ENCODE measurements at regions not wholly inside any gene's neighbourhood (a gene's known extent, or its start where the extent isn't known, plus 50 kb on each side); places are given as distances from the start of the nearest gene placed in this dataset.

DNA sequence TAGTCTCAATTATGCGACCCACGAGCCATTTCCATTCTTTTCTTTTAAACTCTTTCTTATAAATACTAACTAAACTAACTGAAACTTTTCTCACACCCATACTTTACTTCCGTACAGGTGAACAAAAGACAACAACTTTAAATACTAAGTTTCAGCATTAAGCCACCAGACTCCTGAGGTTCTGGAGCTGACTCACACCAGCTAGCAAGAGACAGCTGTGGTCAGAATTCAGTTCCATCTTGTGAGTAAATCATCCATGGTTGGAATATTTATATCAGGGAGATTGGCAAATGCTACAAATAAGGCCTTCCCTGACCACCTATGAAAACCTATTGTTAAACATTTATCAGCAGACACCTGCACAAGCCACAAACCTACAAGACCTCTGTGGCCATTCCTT is 897.0 kb downstream of the EFNB2 start:
- ChIA-PET POLR2A (no interaction called here), CTCF (ENCODE audit: unreplicated experiment) (no interaction called here)
- H3K9me3 ChIP-seq (ENCODE audit: low read length): no peaks in the 10 kb centered on the region
- TF ChIP-seq, protein P1, sequence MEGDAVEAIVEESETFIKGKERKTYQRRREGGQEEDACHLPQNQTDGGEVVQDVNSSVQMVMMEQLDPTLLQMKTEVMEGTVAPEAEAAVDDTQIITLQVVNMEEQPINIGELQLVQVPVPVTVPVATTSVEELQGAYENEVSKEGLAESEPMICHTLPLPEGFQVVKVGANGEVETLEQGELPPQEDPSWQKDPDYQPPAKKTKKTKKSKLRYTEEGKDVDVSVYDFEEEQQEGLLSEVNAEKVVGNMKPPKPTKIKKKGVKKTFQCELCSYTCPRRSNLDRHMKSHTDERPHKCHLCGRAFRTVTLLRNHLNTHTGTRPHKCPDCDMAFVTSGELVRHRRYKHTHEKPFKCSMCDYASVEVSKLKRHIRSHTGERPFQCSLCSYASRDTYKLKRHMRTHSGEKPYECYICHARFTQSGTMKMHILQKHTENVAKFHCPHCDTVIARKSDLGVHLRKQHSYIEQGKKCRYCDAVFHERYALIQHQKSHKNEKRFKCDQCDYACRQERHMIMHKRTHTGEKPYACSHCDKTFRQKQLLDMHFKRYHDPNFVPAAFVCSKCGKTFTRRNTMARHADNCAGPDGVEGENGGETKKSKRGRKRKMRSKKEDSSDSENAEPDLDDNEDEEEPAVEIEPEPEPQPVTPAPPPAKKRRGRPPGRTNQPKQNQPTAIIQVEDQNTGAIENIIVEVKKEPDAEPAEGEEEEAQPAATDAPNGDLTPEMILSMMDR (conservative IDR thresholded peaks at IDR 0.05; ENCODE audit: low read length): no peak
- no peak for TF ChIP-seq EZH2phosphoT487 (IDR thresholded peaks at IDR 0.05; ENCODE audit: borderline replicate concordance, low read depth, low read length)
- H3K4me3 ChIP-seq (ENCODE audit: low read depth, low read length, poor library complexity, severe bottlenecking): no peak overlapping the region
- no peaks in the 10 kb centered on the region for H3K79me2 ChIP-seq (ENCODE audit: insufficient read depth, low read depth, low read length)
- no peak for DNase-seq (ENCODE audit: low spot score)
- no peaks in the 10 kb centered on the region for H3K36me3 ChIP-seq (ENCODE audit: insufficient read depth, low read length)
- H3K27ac ChIP-seq (ENCODE audit: low read depth, low read length, poor library complexity, severe bottlenecking): no peak overlapping the region
- BruUV-seq (replicated peaks): no TSS peak
- H2AFZ ChIP-seq (ENCODE audit: low read length): no peak overlapping the region
- intact Hi-C loops (cut with micrococcal nuclease; ENCODE audit: unreplicated experiment): no loop called here
- H3K4me1 ChIP-seq (ENCODE audit: insufficient read depth, low read length, poor library complexity, severe bottlenecking): no peaks in the 10 kb centered on the region
- H3K9me2 ChIP-seq (ENCODE audit: insufficient read depth, low read length): no peaks in the 10 kb centered on the region
- no peaks in the 10 kb centered on the region for H4K20me1 ChIP-seq (ENCODE audit: insufficient read depth, low read length)
- H3K4me2 ChIP-seq (ENCODE audit: low read length): no peak overlapping the region

DNA sequence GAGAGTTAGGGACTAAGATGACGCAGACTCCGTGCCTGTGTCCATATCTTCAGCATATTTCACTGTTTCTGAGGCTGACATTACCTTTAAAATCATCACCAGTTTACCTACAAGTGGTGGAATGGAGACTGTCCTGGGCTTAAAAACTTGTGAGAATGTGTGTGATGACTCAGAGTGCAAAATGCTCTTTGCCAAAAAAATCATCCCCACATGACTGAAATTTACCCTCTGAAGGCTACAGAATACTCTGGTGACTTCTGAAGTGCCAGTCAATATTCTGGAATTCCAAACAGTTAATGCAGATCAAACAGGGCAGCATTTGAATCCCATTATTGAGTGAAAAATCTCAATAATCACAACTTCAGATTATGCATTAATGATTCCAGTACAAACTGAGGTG is 901.4 kb downstream of the EFNB2 start:
- Histone ChIP-seq H4K20me1 (ENCODE audit: insufficient read depth, low read length) (no peaks in the 10 kb centered on the region), H3K27ac (ENCODE audit: low read depth, low read length, poor library complexity, severe bottlenecking) (no peak overlapping the region), H3K9me2 (ENCODE audit: insufficient read depth, low read length) (no peaks in the 10 kb centered on the region), H3K4me1 (ENCODE audit: insufficient read depth, low read length, poor library complexity, severe bottlenecking) (no peaks in the 10 kb centered on the region), H3K4me3 (ENCODE audit: low read depth, low read length, poor library complexity, severe bottlenecking) (no peak overlapping the region), H3K4me2 (ENCODE audit: low read length) (no peak overlapping the region), H3K36me3 (ENCODE audit: insufficient read depth, low read length) (no peaks in the 10 kb centered on the region), H3K79me2 (ENCODE audit: insufficient read depth, low read depth, low read length) (no peaks in the 10 kb centered on the region), H2AFZ (ENCODE audit: low read length) (no peak overlapping the region), H3K9me3 (ENCODE audit: low read length) (no peaks in the 10 kb centered on the region)
- TF ChIP-seq, protein P1 (conservative IDR thresholded peaks at IDR 0.05; ENCODE audit: low read length): no peak
- no peak for TF ChIP-seq EZH2phosphoT487 (IDR thresholded peaks at IDR 0.05; ENCODE audit: borderline replicate concordance, low read depth, low read length)
- intact Hi-C loops (cut with micrococcal nuclease; ENCODE audit: unreplicated experiment): no loop called here
- BruUV-seq (replicated peaks): no TSS peak
- no peak for DNase-seq (ENCODE audit: low spot score)
- ChIA-PET POLR2A (no interaction called here), CTCF (ENCODE audit: unreplicated experiment) (no interaction called here)

DNA sequence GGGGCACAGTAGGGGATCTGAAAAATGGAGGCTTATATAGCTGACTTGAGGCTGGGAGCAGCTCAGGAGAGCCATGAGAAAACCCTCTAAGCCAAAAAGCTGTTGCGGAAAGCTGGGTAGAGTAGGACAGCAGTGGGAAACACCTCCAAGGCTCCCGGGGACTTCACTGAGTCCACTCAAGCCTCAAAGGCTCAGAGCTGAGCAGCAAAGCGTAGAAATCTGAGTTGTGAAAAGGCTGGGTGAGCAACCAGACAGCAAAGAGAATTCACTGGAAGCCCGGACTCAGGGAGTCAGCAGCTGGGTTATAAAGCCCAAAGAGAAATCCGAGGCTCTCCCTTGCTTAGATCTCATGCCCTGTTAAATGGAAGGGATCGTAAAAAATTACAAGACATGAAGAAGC is 905.0 kb downstream of the EFNB2 start:
- Histone ChIP-seq H3K36me3 (ENCODE audit: insufficient read depth, low read length) (no peaks in the 10 kb centered on the region), H3K9me3 (ENCODE audit: low read length) (no peaks in the 10 kb centered on the region), H3K4me1 (ENCODE audit: insufficient read depth, low read length, poor library complexity, severe bottlenecking) (no peaks in the 10 kb centered on the region), H3K79me2 (ENCODE audit: insufficient read depth, low read depth, low read length) (no peaks in the 10 kb centered on the region), H3K4me3 (ENCODE audit: low read depth, low read length, poor library complexity, severe bottlenecking) (no peak overlapping the region), H4K20me1 (ENCODE audit: insufficient read depth, low read length) (no peaks in the 10 kb centered on the region), H3K4me2 (ENCODE audit: low read length) (no peak overlapping the region), H2AFZ (ENCODE audit: low read length) (no peak overlapping the region), H3K9me2 (ENCODE audit: insufficient read depth, low read length) (no peaks in the 10 kb centered on the region), H3K27ac (ENCODE audit: low read depth, low read length, poor library complexity, severe bottlenecking) (no peak overlapping the region)
- no peak for DNase-seq (ENCODE audit: low spot score)
- ChIA-PET POLR2A (no interaction called here), CTCF (ENCODE audit: unreplicated experiment) (no interaction called here)
- no TSS peak for BruUV-seq (replicated peaks)
- intact Hi-C loops (cut with micrococcal nuclease; ENCODE audit: unreplicated experiment): no loop called here
- TF ChIP-seq EZH2phosphoT487 (IDR thresholded peaks at IDR 0.05; ENCODE audit: borderline replicate concordance, low read depth, low read length): no peak
- TF ChIP-seq, protein P1 (conservative IDR thresholded peaks at IDR 0.05; ENCODE audit: low read length): no peak

Data from OCI-LY7 (cell line).